ENCODE measurements at regions not wholly inside any gene's neighbourhood (a gene's known extent, or its start where the extent isn't known, plus 50 kb on each side); places are given as distances from the start of the nearest gene placed in this dataset.

DNA sequence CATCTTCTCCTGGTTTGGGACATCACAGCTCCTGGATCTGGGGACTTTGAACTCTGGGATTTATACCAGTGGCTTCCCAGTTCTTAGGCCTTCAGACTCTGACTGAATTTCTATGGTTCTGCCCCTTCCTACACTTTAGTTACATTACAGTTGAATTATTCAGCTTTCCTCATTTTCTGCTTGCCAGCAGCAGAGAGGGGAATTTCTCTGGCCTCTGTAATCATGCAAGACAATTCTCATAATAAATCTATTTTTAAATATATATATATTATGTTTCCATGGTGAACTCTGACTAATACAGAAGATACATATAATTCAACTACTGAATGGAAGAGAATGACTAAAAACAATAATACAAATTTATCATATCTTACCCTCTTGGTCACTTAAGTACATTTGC is 1478.6 kb upstream of the ACVR2A start:
- Mint-ChIP-seq H3K27me3 (no peaks in the 10 kb centered on the region), H3K9me3 (peaks cover 3% of the 10 kb centered on the region), H3K4me3 (no peak overlapping the region), H3K36me3 (ENCODE audit: low read depth) (no peaks in the 10 kb centered on the region), H3K4me1 (no peaks in the 10 kb centered on the region), H3K27ac (no peak overlapping the region)
- ATAC-seq (ENCODE audit: low read depth) (no peak), DNase-seq (no peak)
- intact Hi-C loops (cut with micrococcal nuclease): no loop called here
- TF ChIP-seq, protein P1, sequence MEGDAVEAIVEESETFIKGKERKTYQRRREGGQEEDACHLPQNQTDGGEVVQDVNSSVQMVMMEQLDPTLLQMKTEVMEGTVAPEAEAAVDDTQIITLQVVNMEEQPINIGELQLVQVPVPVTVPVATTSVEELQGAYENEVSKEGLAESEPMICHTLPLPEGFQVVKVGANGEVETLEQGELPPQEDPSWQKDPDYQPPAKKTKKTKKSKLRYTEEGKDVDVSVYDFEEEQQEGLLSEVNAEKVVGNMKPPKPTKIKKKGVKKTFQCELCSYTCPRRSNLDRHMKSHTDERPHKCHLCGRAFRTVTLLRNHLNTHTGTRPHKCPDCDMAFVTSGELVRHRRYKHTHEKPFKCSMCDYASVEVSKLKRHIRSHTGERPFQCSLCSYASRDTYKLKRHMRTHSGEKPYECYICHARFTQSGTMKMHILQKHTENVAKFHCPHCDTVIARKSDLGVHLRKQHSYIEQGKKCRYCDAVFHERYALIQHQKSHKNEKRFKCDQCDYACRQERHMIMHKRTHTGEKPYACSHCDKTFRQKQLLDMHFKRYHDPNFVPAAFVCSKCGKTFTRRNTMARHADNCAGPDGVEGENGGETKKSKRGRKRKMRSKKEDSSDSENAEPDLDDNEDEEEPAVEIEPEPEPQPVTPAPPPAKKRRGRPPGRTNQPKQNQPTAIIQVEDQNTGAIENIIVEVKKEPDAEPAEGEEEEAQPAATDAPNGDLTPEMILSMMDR (IDR thresholded peaks at IDR 0.05): no peak
- ChIA-PET CTCF (no interaction called here), POLR2A (no interaction called here)

DNA sequence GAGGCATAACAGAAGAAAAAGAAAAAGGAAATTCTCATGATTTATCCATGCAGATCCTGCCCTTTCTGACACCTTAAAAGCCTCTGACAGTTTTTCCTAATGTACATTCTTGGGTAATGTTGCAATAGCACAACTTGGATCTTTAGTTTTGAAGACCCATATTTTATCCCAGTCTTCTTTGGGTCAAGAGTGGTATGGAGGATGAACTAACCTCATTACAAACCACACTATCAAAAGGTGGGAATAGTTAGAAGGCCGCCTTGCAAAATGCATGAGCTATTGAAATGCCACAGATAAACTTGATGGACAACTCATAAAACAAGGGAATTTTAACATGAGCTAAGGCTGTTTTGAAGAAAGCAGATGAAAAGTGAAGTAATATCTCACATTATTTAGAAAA is 1479.8 kb upstream of the ACVR2A start:
- POLR2A ChIA-PET: no interaction called here
- ATAC-seq (ENCODE audit: low read depth) (no peak), DNase-seq (no peak)
- intact Hi-C loops (cut with micrococcal nuclease): no loop called here
- no peak overlapping the region for H3K4me3 Mint-ChIP-seq
- H3K9me3 Mint-ChIP-seq: no peaks in the 10 kb centered on the region
- no peaks in the 10 kb centered on the region for H3K36me3 Mint-ChIP-seq (ENCODE audit: low read depth)
- TF ChIP-seq, protein P1 (IDR thresholded peaks at IDR 0.05): no peak
- H3K27me3 Mint-ChIP-seq: no peaks in the 10 kb centered on the region
- H3K27ac Mint-ChIP-seq: no peak overlapping the region
- H3K4me1 Mint-ChIP-seq: no peaks in the 10 kb centered on the region
- CTCF ChIA-PET: no interaction called here

DNA sequence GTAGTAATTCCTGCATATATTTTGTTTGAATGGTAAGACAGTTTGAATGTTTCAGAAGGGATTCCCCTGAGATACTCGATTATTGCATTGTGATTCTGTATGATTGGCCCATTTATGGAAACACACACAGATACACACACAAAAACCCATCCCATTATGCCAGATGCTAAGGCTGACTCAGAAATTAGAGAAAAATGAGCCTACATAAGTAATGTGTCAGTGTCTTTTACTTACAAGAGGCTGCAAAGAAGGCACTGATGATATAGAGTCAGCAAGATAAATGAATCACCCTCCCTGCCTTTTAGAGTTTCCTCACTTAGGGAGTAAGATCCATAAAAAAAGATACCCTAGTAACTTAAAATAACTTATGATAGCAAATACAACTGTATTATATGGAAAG is 1481.1 kb upstream of the ACVR2A start:
- Mint-ChIP-seq H3K4me3 (no peak overlapping the region), H3K9me3 (no peaks in the 10 kb centered on the region), H3K27ac (no peak overlapping the region), H3K36me3 (ENCODE audit: low read depth) (no peaks in the 10 kb centered on the region), H3K4me1 (no peaks in the 10 kb centered on the region), H3K27me3 (no peaks in the 10 kb centered on the region)
- ChIA-PET POLR2A (no interaction called here), CTCF (no interaction called here)
- intact Hi-C loops (cut with micrococcal nuclease): no loop called here
- DNase-seq: no peak
- no peak for ATAC-seq (ENCODE audit: low read depth)
- TF ChIP-seq, protein P1 (IDR thresholded peaks at IDR 0.05): no peak

DNA sequence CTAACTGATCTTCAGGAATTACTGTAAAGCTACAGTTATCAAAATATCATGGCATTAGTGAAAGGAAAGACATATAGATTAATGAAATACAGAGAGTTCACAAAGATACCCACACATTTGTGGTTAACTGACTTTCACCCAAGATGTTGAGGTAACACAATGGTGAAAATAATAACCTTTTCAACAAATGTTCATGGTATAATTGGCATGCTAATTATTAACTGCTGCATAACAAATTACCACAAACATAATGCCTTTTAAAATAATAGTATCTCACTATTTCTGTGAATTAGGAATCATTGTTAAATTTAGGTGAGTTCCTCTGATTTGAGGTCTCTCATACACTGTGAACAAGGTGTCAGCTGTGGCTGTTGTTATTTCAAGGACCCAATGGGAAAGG is 1493.1 kb upstream of the ACVR2A start:
- CTCF ChIA-PET: no interaction called here
- H3K4me1 Mint-ChIP-seq: no peaks in the 10 kb centered on the region

DNA sequence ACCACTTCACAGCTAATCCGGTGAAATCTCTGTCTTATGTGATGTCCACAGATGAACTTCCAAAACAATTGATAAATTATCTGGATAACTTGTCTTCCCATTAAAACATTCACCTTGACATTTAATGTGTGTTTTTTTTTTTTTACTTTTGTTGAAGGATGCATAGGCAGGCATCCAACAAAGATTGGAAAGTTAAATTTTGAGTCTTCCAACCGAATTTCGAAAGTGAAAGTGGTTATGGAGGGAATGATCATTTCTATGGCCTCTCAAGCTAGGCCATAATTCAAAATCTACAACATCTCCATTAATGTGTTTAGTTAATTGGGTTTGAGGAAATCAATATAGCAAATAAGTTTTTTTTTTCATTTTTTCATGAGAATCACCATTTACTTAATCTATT is 1495.5 kb upstream of the ACVR2A start:
- CTCF ChIA-PET: no interaction called here
- TF ChIP-seq, protein P1 (IDR thresholded peaks at IDR 0.05): no peak
- Mint-ChIP-seq H3K36me3 (ENCODE audit: low read depth) (no peaks in the 10 kb centered on the region), H3K27me3 (peaks cover 3% of the 10 kb centered on the region), H3K4me1 (no peaks in the 10 kb centered on the region), H3K27ac (no peak overlapping the region), H3K9me3 (no peaks in the 10 kb centered on the region), H3K4me3 (no peak overlapping the region)
- ATAC-seq (ENCODE audit: low read depth) (no peak), DNase-seq (no peak)
- POLR2A ChIA-PET: no interaction called here
- intact Hi-C loops (cut with micrococcal nuclease): no loop called here

More for the DNA sequence above, 1493.1 kb upstream of the ACVR2A start:
- intact Hi-C loops (cut with micrococcal nuclease): no loop called here
- peaks cover 3% of the 10 kb centered on the region for H3K27me3 Mint-ChIP-seq
- TF ChIP-seq, protein P1 (IDR thresholded peaks at IDR 0.05): no peak
- DNase-seq (no peak), ATAC-seq (ENCODE audit: low read depth) (no peak)
- H3K36me3 Mint-ChIP-seq (ENCODE audit: low read depth): no peaks in the 10 kb centered on the region
- no peaks in the 10 kb centered on the region for H3K9me3 Mint-ChIP-seq
- POLR2A ChIA-PET: no interaction called here
- H3K4me3 Mint-ChIP-seq: no peak overlapping the region
- no peak overlapping the region for H3K27ac Mint-ChIP-seq
